H9 (cell line): ENCODE measurements at regions not wholly inside any gene's neighbourhood (a gene's known extent, or its start where the extent isn't known, plus 50 kb on each side); places are given as distances from the start of the nearest gene placed in this dataset.

Experiments
- DNase-seq: peaks from one replicate; pipeline ENCODE4 v3.0.0-alpha.2; 2017
- H2AFZ ChIP-seq: one replicate; pipeline ENCODE4 v1.6.1; 2013; ENCODE audit warnings: mild to moderate bottlenecking, low read length, control low read depth, moderate library complexity
- H2AK5ac ChIP-seq: 2 replicates; pipeline ENCODE4 v1.6.1; 2013; ENCODE audit warnings: low read length, control low read depth, mixed read lengths; ENCODE audit not compliant: insufficient read length
- H2BK120ac ChIP-seq: one replicate; pipeline ENCODE4 v1.6.1; 2013; ENCODE audit warnings: low read depth, mild to moderate bottlenecking, low read length, control low read depth, inconsistent platforms; ENCODE audit not compliant: poor library complexity, severe bottlenecking
- H2BK12ac ChIP-seq: 2 replicates; pipeline ENCODE4 v1.6.1; 2013; ENCODE audit warnings: low read length, control low read depth, mixed read lengths, low read depth; ENCODE audit not compliant: insufficient read length
- H2BK15ac ChIP-seq: 2 replicates; pipeline ENCODE4 v1.6.1; 2013; ENCODE audit warnings: low read depth, low read length, control low read depth
- H2BK20ac ChIP-seq: one replicate; pipeline ENCODE4 v1.6.1; 2013; ENCODE audit warnings: low read depth, mild to moderate bottlenecking, low read length, control low read depth, inconsistent platforms; ENCODE audit not compliant: poor library complexity, severe bottlenecking
- H2BK5ac ChIP-seq: 2 replicates; pipeline ENCODE4 v1.6.1; 2013; ENCODE audit warnings: low read length, control low read depth, mixed read lengths; ENCODE audit not compliant: insufficient read length
- H3K14ac ChIP-seq: 2 replicates; pipeline ENCODE4 v1.6.1; 2013; ENCODE audit warnings: low read length, control low read depth; ENCODE audit not compliant: insufficient read depth
- H3K18ac ChIP-seq: 2 replicates; pipeline ENCODE4 v1.6.1; 2013; ENCODE audit warnings: low read depth, mild to moderate bottlenecking, mixed read lengths, low read length, control low read depth; ENCODE audit not compliant: insufficient read length
- H3K23ac ChIP-seq: 2 replicates; pipeline ENCODE4 v1.6.1; 2013; ENCODE audit warnings: low read length, control low read depth, mixed read lengths, low read depth; ENCODE audit not compliant: insufficient read length
- H3K23me2 ChIP-seq: 2 replicates; pipeline ENCODE4 v1.6.1; 2013; ENCODE audit warnings: low read depth, mild to moderate bottlenecking, mixed read lengths, low read length, control low read depth; ENCODE audit not compliant: insufficient read length, poor library complexity, severe bottlenecking
- H3K27ac ChIP-seq: 2 replicates; pipeline ENCODE4 v1.5.1; 2013; ENCODE audit warnings: low read length, control low read depth, mixed read lengths, low read depth; ENCODE audit not compliant: insufficient read length
- H3K27me3 ChIP-seq: 2 replicates; pipeline ENCODE4 v1.6.1; 2013; ENCODE audit warnings: low read length, control low read depth, inconsistent platforms; ENCODE audit not compliant: insufficient read depth
- H3K4ac ChIP-seq: 2 replicates; pipeline ENCODE4 v1.6.1; 2013; ENCODE audit warnings: low read depth, mild to moderate bottlenecking, control low read depth, inconsistent platforms, low read length, moderate library complexity
- H3K4me1 ChIP-seq: 2 replicates; pipeline ENCODE4 v1.6.1; 2013; ENCODE audit warnings: low read length, control low read depth, inconsistent platforms; ENCODE audit not compliant: insufficient read depth
- H3K4me2 ChIP-seq: 2 replicates; pipeline ENCODE4 v1.6.1; 2013; ENCODE audit warnings: low read length, control low read depth, mixed read lengths; ENCODE audit not compliant: insufficient read length, insufficient read depth
- H3K56ac ChIP-seq: 2 replicates; pipeline ENCODE4 v1.6.1; 2013; ENCODE audit warnings: low read depth, mild to moderate bottlenecking, mixed read lengths, low read length, control low read depth; ENCODE audit not compliant: insufficient read length
- H3K79me1 ChIP-seq: 2 replicates; pipeline ENCODE4 v1.6.1; 2013; ENCODE audit warnings: low read depth, mild to moderate bottlenecking, moderate library complexity, low read length, control low read depth, inconsistent platforms; ENCODE audit not compliant: insufficient read depth, poor library complexity, severe bottlenecking
- H3K79me2 ChIP-seq: 2 replicates; pipeline ENCODE4 v1.6.1; 2013; ENCODE audit warnings: low read length, control low read depth, inconsistent platforms; ENCODE audit not compliant: insufficient read depth
- H3K9ac ChIP-seq: 2 replicates; pipeline ENCODE4 v1.6.1; 2013; ENCODE audit warnings: low read length, control low read depth, mixed read lengths; ENCODE audit not compliant: insufficient read length; ENCODE audit errors: extremely low read depth
- H3K9me3 ChIP-seq: one replicate; pipeline ENCODE4 v1.6.1; 2013; ENCODE audit warnings: low read depth, low read length, inconsistent platforms; ENCODE audit not compliant: control insufficient read depth
- H3T11ph ChIP-seq: one replicate; pipeline ENCODE4 v1.6.1; 2013; ENCODE audit warnings: mild to moderate bottlenecking, low read length, control low read depth, inconsistent platforms
- H4K20me1 ChIP-seq: one replicate; pipeline ENCODE4 v1.6.1; 2013; ENCODE audit not compliant: control insufficient read depth, insufficient read length, insufficient read depth
- H4K5ac ChIP-seq: 2 replicates; pipeline ENCODE4 v1.6.1; 2013; ENCODE audit warnings: low read depth, mild to moderate bottlenecking, mixed read lengths, low read length, control low read depth; ENCODE audit not compliant: insufficient read length
- H4K8ac ChIP-seq: replicated peaks from 2 replicates; pipeline ENCODE4 v1.6.1; 2013; ENCODE audit warnings: low read length, control low read depth, mixed read lengths, low read depth; ENCODE audit not compliant: insufficient read length
- H4K91ac ChIP-seq: 2 replicates; pipeline ENCODE4 v1.6.1; 2013; ENCODE audit warnings: low read depth, mild to moderate bottlenecking, moderate library complexity, mixed read lengths, low read length, control low read depth; ENCODE audit not compliant: insufficient read length
- H3K27ac Mint-ChIP-seq, 3 experiments: 2 replicates in 2 of 3; 3 replicates in 1 of 3; pipeline ENCODE4 v1.8.0; 2020 to 2021; ENCODE audit warnings: mixed read lengths in 3 of 3, mild to moderate bottlenecking in 1 of 3, moderate library complexity in 1 of 3
- H3K27me3 Mint-ChIP-seq: 2 replicates; pipeline ENCODE4 v1.8.0; 2021; ENCODE audit warnings: low read depth, mild to moderate bottlenecking, moderate library complexity, mixed read lengths
- H3K36me3 Mint-ChIP-seq, 3 experiments: 2 replicates in 2 of 3; 3 replicates in 1 of 3; pipeline ENCODE4 v1.8.0; 2020 to 2021; ENCODE audit warnings: low read depth in 3 of 3, mixed read lengths in 3 of 3; ENCODE audit not compliant: insufficient read depth in 1 of 3
- H3K4me1 Mint-ChIP-seq, 2 experiments: 2 replicates each; pipeline ENCODE4 v1.8.0; 2020; ENCODE audit warnings: mixed read lengths in 2 of 2
- H3K4me3 Mint-ChIP-seq, 2 experiments: 2 replicates in 1 of 2; 3 replicates in 1 of 2; pipeline ENCODE4 v1.8.0; 2020 to 2021; ENCODE audit warnings: mild to moderate bottlenecking in 2 of 2, mixed read lengths in 2 of 2, moderate library complexity in 1 of 2
- H3K9me3 Mint-ChIP-seq, 2 experiments: 2 replicates in 1 of 2; 3 replicates in 1 of 2; pipeline ENCODE4 v1.8.0; 2020; ENCODE audit warnings: mild to moderate bottlenecking in 2 of 2, mixed read lengths in 2 of 2, moderate library complexity in 1 of 2
- WGBS: extraction: QIAGEN DNeasy Blood & Tissue Kit; methylation state at CpG from one replicate; pipeline ENCODE4 v1.1.7; 2013; ENCODE audit warnings: missing lambda C conversion rate, low lambda C conversion rate, mixed read lengths; ENCODE audit not compliant: insufficient read length; ENCODE audit errors: extremely low coverage; 5-methylcytosine and 5-hydroxymethylcytosine counted together
- TF ChIP-seq, protein P1 (sequence below): fragments of 200-600 bp; sonication (generic); conservative IDR thresholded peaks from 3 replicates; pipeline ENCODE4 v1.8.0; 2021; ENCODE audit warnings: antibody characterized with exemption, mild to moderate bottlenecking

GRCh38 chr10:128837478-128837877 is 629.6 kb upstream of the MGMT start:
- no peaks in the 10 kb centered on the region for H3K36me3 Mint-ChIP-seq

More at GRCh38 chr10:128837478-128837877, 629.6 kb upstream of the MGMT start:
- Histone ChIP-seq H2BK5ac (no peak overlapping the region), H2BK120ac (no peak overlapping the region), H2AK5ac (no peak overlapping the region), H3K79me2 (no peaks in the 10 kb centered on the region), H4K5ac (no peak overlapping the region), H3K56ac (no peak overlapping the region), H3K23me2 (no peaks in the 10 kb centered on the region), H4K91ac (no peak overlapping the region), H2BK12ac (no peak overlapping the region), H3K18ac (no peak overlapping the region), H3K4ac (no peak overlapping the region), H3K27me3 (no peaks in the 10 kb centered on the region), H2BK20ac (no peak overlapping the region), H3T11ph (no peak overlapping the region), H3K4me2 (no peak overlapping the region), H2AFZ (no peak overlapping the region), H3K27ac (no peak overlapping the region), H2BK15ac (no peak overlapping the region), H3K23ac (no peak overlapping the region), H3K14ac (no peak overlapping the region), H4K20me1 (no peaks in the 10 kb centered on the region), H3K9ac (no peak overlapping the region), H4K8ac (no peak overlapping the region), H3K79me1 (no peaks in the 10 kb centered on the region), H3K9me3 (no peaks in the 10 kb centered on the region), H3K4me1 (no peaks in the 10 kb centered on the region)
- Mint-ChIP-seq H3K27ac (no peak overlapping the region), H3K4me1 (peaks cover 0 to 2% of the 10 kb centered on the region in 2 experiments; a peak in 1 of 4 replicates), H3K4me3 (no peak overlapping the region), H3K27me3 (no peaks in the 10 kb centered on the region; the same call in 1 of the 2 replicates), H3K9me3 (no peaks in the 10 kb centered on the region)
- no CpG with 5 or more reads among the region's 2 CpGs for WGBS
- no peak for DNase-seq
- TF ChIP-seq, protein P1, sequence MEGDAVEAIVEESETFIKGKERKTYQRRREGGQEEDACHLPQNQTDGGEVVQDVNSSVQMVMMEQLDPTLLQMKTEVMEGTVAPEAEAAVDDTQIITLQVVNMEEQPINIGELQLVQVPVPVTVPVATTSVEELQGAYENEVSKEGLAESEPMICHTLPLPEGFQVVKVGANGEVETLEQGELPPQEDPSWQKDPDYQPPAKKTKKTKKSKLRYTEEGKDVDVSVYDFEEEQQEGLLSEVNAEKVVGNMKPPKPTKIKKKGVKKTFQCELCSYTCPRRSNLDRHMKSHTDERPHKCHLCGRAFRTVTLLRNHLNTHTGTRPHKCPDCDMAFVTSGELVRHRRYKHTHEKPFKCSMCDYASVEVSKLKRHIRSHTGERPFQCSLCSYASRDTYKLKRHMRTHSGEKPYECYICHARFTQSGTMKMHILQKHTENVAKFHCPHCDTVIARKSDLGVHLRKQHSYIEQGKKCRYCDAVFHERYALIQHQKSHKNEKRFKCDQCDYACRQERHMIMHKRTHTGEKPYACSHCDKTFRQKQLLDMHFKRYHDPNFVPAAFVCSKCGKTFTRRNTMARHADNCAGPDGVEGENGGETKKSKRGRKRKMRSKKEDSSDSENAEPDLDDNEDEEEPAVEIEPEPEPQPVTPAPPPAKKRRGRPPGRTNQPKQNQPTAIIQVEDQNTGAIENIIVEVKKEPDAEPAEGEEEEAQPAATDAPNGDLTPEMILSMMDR = no peak
